ENCODE measurements at regions not wholly inside any gene's neighbourhood (a gene's known extent, or its start where the extent isn't known, plus 50 kb on each side); places are given as distances from the start of the nearest gene placed in this dataset.

DNA sequence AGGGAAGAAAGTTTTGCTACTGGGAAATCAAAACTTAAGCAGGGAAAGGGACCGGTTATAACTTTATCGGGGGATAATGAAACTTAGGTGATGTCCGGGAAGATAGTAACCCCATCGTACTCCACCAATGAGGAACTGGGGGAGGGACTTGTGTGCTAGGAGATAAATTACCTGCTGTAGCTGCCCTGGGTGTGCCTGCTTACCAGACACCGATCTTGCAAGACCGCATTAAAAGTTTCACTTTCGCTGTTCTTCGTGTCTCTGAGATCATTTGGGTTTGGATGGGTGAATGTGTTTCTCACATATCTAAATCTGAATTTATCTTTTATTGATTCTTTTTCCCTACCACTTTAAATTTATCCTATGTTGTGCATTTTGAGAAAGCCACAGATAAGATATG lies 381.4 kb downstream of the SLITRK6 start:
- TF ChIP-seq, protein P1, sequence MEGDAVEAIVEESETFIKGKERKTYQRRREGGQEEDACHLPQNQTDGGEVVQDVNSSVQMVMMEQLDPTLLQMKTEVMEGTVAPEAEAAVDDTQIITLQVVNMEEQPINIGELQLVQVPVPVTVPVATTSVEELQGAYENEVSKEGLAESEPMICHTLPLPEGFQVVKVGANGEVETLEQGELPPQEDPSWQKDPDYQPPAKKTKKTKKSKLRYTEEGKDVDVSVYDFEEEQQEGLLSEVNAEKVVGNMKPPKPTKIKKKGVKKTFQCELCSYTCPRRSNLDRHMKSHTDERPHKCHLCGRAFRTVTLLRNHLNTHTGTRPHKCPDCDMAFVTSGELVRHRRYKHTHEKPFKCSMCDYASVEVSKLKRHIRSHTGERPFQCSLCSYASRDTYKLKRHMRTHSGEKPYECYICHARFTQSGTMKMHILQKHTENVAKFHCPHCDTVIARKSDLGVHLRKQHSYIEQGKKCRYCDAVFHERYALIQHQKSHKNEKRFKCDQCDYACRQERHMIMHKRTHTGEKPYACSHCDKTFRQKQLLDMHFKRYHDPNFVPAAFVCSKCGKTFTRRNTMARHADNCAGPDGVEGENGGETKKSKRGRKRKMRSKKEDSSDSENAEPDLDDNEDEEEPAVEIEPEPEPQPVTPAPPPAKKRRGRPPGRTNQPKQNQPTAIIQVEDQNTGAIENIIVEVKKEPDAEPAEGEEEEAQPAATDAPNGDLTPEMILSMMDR (IDR thresholded peaks at IDR 0.05), result no peak
- no peak for TF ChIP-seq POLR2A (IDR thresholded peaks at IDR 0.05)

Data from adrenal gland (tissue), 5 donors.